Lower lobe of right lung (tissue), 2 donors: ENCODE measurements at regions not wholly inside any gene's neighbourhood (a gene's known extent, or its start where the extent isn't known, plus 50 kb on each side); places are given as distances from the start of the nearest gene placed in this dataset.

Source experiments
- ATAC-seq, 2 donors: fragments of 200-7000 bp; cut with Tn5 transposase; one replicate each; pipeline ENCODE4 v1.9.1; 2020 to 2022; ENCODE audit warnings: mild to moderate bottlenecking in 2 of 2, moderate library complexity in 2 of 2
- DNase-seq: peaks from one replicate; pipeline ENCODE4 v3.0.0-alpha.2; 2020
- H3K27ac ChIP-seq: fragments of 200-600 bp; one replicate; pipeline ENCODE4 v1.8.0; 2022
- H3K27me3 ChIP-seq: fragments of 200-600 bp; one replicate; pipeline ENCODE4 v1.8.0; 2022; ENCODE audit warnings: low read depth
- H3K36me3 ChIP-seq: fragments of 200-600 bp; one replicate; pipeline ENCODE4 v1.8.0; 2022; ENCODE audit warnings: mild to moderate bottlenecking
- H3K4me1 ChIP-seq: fragments of 200-600 bp; one replicate; pipeline ENCODE4 v1.8.0; 2022
- H3K4me3 ChIP-seq: fragments of 200-600 bp; one replicate; pipeline ENCODE4 v1.8.0; 2022; ENCODE audit warnings: mild to moderate bottlenecking
- H3K9me3 ChIP-seq: fragments of 200-600 bp; one replicate; pipeline ENCODE4 v1.8.0; 2022
- intact Hi-C: fragments of 100-400 bp; cut with DNase I; formaldehyde crosslinking; loops from one replicate; pipeline ENCODE4 v1.11.0; 2022
- TF ChIP-seq, protein P1 (sequence below): fragments of 200-600 bp; IDR thresholded peaks from one replicate; pipeline ENCODE4 v1.8.0; 2022; ENCODE audit warnings: antibody characterized with exemption, mild to moderate bottlenecking
- donor health status: DM: no; HTN: yes; CAD: no; lungs with severe emphysema.

GRCh38 chr10:78700413-78700812 lies 368.4 kb upstream of the ZMIZ1 start:
- H3K9me3 ChIP-seq = no peaks in the 10 kb centered on the region
- no peak overlapping the region for H3K4me3 ChIP-seq
- no peaks in the 10 kb centered on the region for H3K27me3 ChIP-seq
- ATAC-seq (no peak), DNase-seq (no peak)
- no peaks in the 10 kb centered on the region for H3K36me3 ChIP-seq
- intact Hi-C loops = no loop called here
- no peak overlapping the region for H3K27ac ChIP-seq
- TF ChIP-seq, protein P1, sequence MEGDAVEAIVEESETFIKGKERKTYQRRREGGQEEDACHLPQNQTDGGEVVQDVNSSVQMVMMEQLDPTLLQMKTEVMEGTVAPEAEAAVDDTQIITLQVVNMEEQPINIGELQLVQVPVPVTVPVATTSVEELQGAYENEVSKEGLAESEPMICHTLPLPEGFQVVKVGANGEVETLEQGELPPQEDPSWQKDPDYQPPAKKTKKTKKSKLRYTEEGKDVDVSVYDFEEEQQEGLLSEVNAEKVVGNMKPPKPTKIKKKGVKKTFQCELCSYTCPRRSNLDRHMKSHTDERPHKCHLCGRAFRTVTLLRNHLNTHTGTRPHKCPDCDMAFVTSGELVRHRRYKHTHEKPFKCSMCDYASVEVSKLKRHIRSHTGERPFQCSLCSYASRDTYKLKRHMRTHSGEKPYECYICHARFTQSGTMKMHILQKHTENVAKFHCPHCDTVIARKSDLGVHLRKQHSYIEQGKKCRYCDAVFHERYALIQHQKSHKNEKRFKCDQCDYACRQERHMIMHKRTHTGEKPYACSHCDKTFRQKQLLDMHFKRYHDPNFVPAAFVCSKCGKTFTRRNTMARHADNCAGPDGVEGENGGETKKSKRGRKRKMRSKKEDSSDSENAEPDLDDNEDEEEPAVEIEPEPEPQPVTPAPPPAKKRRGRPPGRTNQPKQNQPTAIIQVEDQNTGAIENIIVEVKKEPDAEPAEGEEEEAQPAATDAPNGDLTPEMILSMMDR = no peak
- H3K4me1 ChIP-seq = no peaks in the 10 kb centered on the region

DNA sequence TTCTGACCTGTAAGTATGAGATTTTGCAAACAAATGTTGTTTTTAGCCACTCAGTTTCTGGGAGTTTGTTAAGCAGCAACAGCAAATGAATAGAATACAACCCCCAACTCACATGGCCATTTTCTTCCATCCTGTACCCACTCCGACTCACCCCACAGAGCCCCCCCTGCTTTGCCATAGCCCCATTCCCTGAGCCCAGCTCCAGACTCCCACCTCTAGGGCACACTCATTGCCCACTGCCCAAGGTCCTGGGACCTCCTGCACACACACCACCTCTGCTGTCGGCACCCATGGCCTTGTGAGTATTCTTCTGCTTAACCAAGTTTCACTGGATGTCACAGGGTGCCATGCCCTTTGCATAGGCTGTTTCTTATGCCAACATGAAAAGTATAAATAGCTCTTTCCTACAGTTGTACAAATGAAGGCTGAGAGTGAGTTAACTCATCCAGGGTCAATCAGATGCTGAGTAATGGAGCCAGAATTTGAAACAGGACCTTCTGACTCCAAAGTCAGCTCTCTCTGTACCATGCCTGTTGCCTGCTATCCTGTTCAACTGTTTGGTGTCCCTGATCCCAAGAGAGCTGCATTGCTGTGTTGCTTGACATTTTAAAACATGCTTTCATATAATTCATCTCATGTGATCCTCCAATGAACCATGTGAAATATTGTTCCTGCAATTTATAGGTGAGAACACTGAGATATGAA lies 367.8 kb upstream of the ZMIZ1 start:
- intact Hi-C loops = no loop called here
- TF ChIP-seq, protein P1 = no peak
- no peak for ATAC-seq
- H3K4me3 ChIP-seq = no peak overlapping the region
- no peaks in the 10 kb centered on the region for H3K27me3 ChIP-seq
- no peaks in the 10 kb centered on the region for H3K4me1 ChIP-seq
- no peaks in the 10 kb centered on the region for H3K9me3 ChIP-seq
- H3K36me3 ChIP-seq = no peaks in the 10 kb centered on the region
- no peak overlapping the region for H3K27ac ChIP-seq
- no peak for DNase-seq

DNA sequence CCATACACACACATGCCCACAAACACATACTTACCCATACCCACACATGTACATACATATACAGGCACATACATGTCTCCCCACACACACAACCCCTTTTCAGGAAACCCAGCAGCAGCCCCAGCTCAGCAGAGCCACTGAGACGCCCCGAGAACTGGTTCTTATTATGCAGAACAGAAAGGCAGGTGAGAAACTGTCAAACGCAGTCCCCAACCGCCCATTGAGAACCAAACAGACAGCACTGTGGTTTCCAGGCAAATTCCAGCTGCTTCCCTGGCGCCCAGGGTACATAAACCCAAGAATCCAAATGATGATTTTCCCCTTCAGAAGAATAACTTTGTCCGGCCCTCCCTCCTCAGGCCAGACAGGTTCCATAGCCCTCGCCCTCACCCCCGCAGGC lies 366.6 kb upstream of the ZMIZ1 start:
- intact Hi-C loops = no loop called here
- Histone ChIP-seq H3K36me3 (no peaks in the 10 kb centered on the region), H3K4me1 (no peaks in the 10 kb centered on the region), H3K4me3 (no peak overlapping the region), H3K9me3 (no peaks in the 10 kb centered on the region), H3K27ac (no peak overlapping the region), H3K27me3 (no peaks in the 10 kb centered on the region)
- TF ChIP-seq, protein P1 = no peak
- DNase-seq = no peak
- no peak for ATAC-seq

GRCh38 chr10:78702876-78703275 lies 365.9 kb upstream of the ZMIZ1 start:
- Histone ChIP-seq H3K36me3 (no peaks in the 10 kb centered on the region), H3K4me1 (no peaks in the 10 kb centered on the region), H3K27me3 (no peaks in the 10 kb centered on the region), H3K9me3 (no peaks in the 10 kb centered on the region), H3K4me3 (no peak overlapping the region), H3K27ac (no peak overlapping the region)
- DNase-seq (no peak), ATAC-seq (no peak)
- TF ChIP-seq, protein P1 = no peak
- intact Hi-C loops = no loop called here

GRCh38 chr10:78703593-78703992 lies 365.2 kb upstream of the ZMIZ1 start:
- no peaks in the 10 kb centered on the region for H3K4me1 ChIP-seq
- no peaks in the 10 kb centered on the region for H3K36me3 ChIP-seq
- ATAC-seq = no peak
- intact Hi-C loops = no loop called here
- DNase-seq = no peak
- H3K27ac ChIP-seq = no peak overlapping the region
- no peak overlapping the region for H3K4me3 ChIP-seq
- no peaks in the 10 kb centered on the region for H3K9me3 ChIP-seq
- H3K27me3 ChIP-seq = no peaks in the 10 kb centered on the region
- TF ChIP-seq, protein P1 = no peak
